Smooth muscle cell (in vitro differentiated cells): ENCODE measurements at regions not wholly inside any gene's neighbourhood (a gene's known extent, or its start where the extent isn't known, plus 50 kb on each side); places are given as distances from the start of the nearest gene placed in this dataset.

Experiments used
- DNase-seq: peaks from one replicate; lab custom pipeline; 2025; ENCODE audit not compliant: unreplicated experiment; lab: John Stamatoyannopoulos, UW
- H2AFZ ChIP-seq: fragments of 200-600 bp; sonication (generic); 2 replicates; pipeline ENCODE4 v1.6.0; 2016; ENCODE audit warnings: antibody characterized with exemption, low read depth, mild to moderate bottlenecking
- H3F3A ChIP-seq: fragments of 200-600 bp; sonication (generic); 2 replicates; pipeline ENCODE4 v1.6.0; 2017; ENCODE audit warnings: antibody characterized with exemption, low read depth
- H3K27ac ChIP-seq: fragments of 200-600 bp; sonication (generic); 2 replicates; pipeline ENCODE4 v1.5.1; 2016; ENCODE audit warnings: low read depth, mild to moderate bottlenecking
- H3K27me3 ChIP-seq: fragments of 200-600 bp; sonication (generic); 2 replicates; pipeline ENCODE4 v1.6.1; 2016; ENCODE audit warnings: low read depth, mild to moderate bottlenecking
- H3K36me3 ChIP-seq: fragments of 200-600 bp; sonication (generic); 2 replicates; pipeline ENCODE4 v1.5.1; 2016; ENCODE audit warnings: low read depth
- H3K4me1 ChIP-seq: fragments of 200-600 bp; sonication (generic); 2 replicates; pipeline ENCODE4 v1.5.1; 2016; ENCODE audit warnings: low read depth
- H3K4me2 ChIP-seq: fragments of 200-600 bp; sonication (generic); 2 replicates; pipeline ENCODE4 v1.6.0; 2016; ENCODE audit warnings: mild to moderate bottlenecking
- H3K4me3 ChIP-seq: fragments of 200-600 bp; sonication (generic); 2 replicates; pipeline ENCODE4 v1.5.1; 2016; ENCODE audit warnings: mild to moderate bottlenecking
- H3K79me2 ChIP-seq: fragments of 200-600 bp; sonication (generic); 2 replicates; pipeline ENCODE4 v1.6.0; 2016; ENCODE audit warnings: low read depth, mild to moderate bottlenecking
- H3K9ac ChIP-seq: fragments of 200-600 bp; sonication (generic); 2 replicates; pipeline ENCODE4 v1.6.0; 2016; ENCODE audit warnings: low read depth
- H3K9me3 ChIP-seq: fragments of 200-600 bp; sonication (generic); replicated peaks from 2 replicates; pipeline ENCODE4 v1.5.1; 2016; ENCODE audit warnings: low read depth
- H4K20me1 ChIP-seq: fragments of 200-600 bp; sonication (generic); 2 replicates; pipeline ENCODE4 v1.6.0; 2016; ENCODE audit warnings: low read depth
- WGBS: methylation state at CpG from one replicate; pipeline ENCODE4 v1.1.7; 2016; ENCODE audit warnings: low lambda C conversion rate; 5-methylcytosine and 5-hydroxymethylcytosine counted together
- TF ChIP-seq, protein P1 (sequence below): fragments of 200-600 bp; sonication (generic); IDR thresholded peaks from 2 replicates; pipeline ENCODE4 v1.5.1; 2017; ENCODE audit warnings: borderline replicate concordance, mild to moderate bottlenecking, antibody characterized with exemption; ENCODE audit not compliant: insufficient read depth, poor library complexity, severe bottlenecking

DNA sequence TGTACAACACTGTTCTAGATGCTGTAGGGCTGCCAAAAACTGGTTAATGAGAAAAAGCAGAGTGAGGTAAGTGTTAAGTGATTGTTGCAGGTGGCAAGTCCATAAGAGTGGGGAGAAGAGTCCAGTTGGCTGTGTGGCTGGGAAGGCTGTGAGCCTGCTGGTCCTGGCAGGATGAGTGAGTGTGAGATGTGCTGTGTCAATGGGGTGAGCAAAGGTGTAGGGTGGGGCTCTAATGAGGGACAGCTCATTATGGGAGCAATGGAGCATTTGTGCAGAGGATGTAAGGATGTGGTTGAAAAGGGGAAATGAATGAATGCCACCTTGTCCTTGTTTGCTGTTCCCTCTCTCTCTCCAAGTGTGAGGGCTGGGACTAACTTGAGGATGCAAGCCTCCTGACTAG lies 145.3 kb upstream of the ROPN1 start:
- Histone ChIP-seq H3K4me3 (no peak overlapping the region), H3K27me3 (no peaks in the 10 kb centered on the region), H3K9ac (no peak overlapping the region), H3K4me2 (no peak overlapping the region), H2AFZ (no peak overlapping the region), H3K9me3 (no peaks in the 10 kb centered on the region), H3K27ac (no peak overlapping the region), H3F3A (no peaks in the 10 kb centered on the region), H4K20me1 (peaks cover 43% of the 10 kb centered on the region), H3K4me1 (no peaks in the 10 kb centered on the region), H3K36me3 (no peaks in the 10 kb centered on the region), H3K79me2 (no peaks in the 10 kb centered on the region)
- TF ChIP-seq, protein P1, sequence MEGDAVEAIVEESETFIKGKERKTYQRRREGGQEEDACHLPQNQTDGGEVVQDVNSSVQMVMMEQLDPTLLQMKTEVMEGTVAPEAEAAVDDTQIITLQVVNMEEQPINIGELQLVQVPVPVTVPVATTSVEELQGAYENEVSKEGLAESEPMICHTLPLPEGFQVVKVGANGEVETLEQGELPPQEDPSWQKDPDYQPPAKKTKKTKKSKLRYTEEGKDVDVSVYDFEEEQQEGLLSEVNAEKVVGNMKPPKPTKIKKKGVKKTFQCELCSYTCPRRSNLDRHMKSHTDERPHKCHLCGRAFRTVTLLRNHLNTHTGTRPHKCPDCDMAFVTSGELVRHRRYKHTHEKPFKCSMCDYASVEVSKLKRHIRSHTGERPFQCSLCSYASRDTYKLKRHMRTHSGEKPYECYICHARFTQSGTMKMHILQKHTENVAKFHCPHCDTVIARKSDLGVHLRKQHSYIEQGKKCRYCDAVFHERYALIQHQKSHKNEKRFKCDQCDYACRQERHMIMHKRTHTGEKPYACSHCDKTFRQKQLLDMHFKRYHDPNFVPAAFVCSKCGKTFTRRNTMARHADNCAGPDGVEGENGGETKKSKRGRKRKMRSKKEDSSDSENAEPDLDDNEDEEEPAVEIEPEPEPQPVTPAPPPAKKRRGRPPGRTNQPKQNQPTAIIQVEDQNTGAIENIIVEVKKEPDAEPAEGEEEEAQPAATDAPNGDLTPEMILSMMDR: no peak
- DNase-seq: no peak

DNA sequence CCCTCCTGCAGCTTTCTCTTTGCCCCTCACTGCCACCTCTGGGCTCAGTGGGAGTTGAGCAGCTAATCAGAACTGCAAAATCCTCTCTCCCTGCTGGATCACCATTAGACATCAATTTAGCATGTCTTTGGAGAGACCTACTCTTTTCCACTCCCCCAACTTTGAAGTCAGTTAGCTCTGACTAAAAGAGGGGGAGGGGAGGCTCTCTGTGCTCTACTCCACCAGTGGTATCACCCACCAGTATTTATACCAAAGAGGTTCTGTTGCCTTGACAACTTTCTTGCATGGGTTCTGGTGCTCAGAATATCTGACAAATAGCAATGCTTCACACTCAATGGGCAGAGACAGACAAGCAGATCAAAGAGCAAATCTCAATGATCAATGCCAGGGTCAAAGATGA lies 146.2 kb upstream of the ROPN1 start:
- Histone ChIP-seq H3K79me2 (no peaks in the 10 kb centered on the region), H3K9ac (no peak overlapping the region), H3K4me2 (no peak overlapping the region), H2AFZ (no peak overlapping the region), H3F3A (no peaks in the 10 kb centered on the region), H3K36me3 (no peaks in the 10 kb centered on the region), H3K27ac (no peak overlapping the region), H3K4me1 (no peaks in the 10 kb centered on the region), H3K4me3 (no peak overlapping the region), H3K27me3 (no peaks in the 10 kb centered on the region), H4K20me1 (peaks cover 52% of the 10 kb centered on the region), H3K9me3 (no peaks in the 10 kb centered on the region)
- TF ChIP-seq, protein P1: no peak
- no peak for DNase-seq

DNA sequence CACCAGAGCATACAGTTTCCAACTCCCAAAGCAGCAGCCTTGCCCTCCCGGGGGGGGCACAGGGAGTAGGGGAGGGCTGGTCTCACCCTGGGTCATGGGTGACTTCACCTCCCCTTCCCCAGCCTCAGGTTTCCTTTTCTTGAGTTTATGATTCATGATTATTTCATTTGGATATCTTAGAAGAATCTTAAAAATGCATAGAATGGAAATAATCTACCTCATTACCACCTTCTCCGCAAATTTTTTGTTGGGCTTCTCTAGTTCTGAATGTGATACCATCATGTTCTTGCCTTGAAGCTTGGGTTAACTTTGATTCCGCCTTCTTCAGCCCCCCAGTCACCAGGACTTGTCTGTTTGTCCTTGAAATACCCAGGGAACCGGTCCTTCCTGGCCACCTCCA lies 148.8 kb upstream of the ROPN1 start:
- Histone ChIP-seq H3K4me1 (no peaks in the 10 kb centered on the region), H2AFZ (no peak overlapping the region), H3K4me2 (no peak overlapping the region), H3K27ac (no peak overlapping the region), H3K27me3 (no peaks in the 10 kb centered on the region), H3K36me3 (no peaks in the 10 kb centered on the region), H3K9me3 (no peaks in the 10 kb centered on the region), H3K4me3 (no peak overlapping the region), H4K20me1 (peaks cover 60% of the 10 kb centered on the region), H3F3A (no peaks in the 10 kb centered on the region), H3K79me2 (no peaks in the 10 kb centered on the region), H3K9ac (no peak overlapping the region)
- DNase-seq: no peak
- 84% methylated on average over 4 of the region's 4 CpGs for WGBS
- TF ChIP-seq, protein P1: no peak

DNA sequence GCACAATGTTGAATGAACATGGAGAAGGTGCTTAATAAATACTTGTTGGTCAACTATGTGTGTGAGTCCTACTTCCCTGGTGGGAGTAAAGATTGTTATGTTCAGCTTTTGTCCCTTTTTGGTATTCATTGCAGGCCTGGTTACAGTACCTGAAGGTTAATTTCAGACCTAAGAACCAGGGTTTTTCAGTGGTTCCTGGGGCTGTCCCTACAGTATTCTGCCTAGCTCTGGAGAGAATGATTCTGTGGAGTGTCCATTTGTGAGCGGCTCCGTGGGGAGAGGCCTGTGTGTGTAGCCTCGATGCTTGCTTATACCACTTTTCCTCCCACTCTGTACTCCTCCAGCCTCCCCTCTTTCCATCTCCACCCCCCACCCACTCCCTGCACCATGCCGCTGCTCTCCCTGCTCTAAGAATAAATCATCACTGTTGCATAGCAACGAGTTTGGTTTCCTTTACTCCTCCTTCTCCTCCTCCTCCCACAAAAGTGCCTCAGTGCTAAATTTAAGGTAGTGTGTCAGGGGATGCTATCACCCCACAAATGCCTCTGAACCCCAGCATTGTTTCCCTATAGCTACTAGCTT lies 150.6 kb upstream of the ROPN1 start:
- TF ChIP-seq, protein P1: no peak
- no peak overlapping the region for H3K4me2 ChIP-seq
- no peaks in the 10 kb centered on the region for H3K4me1 ChIP-seq

More for the DNA sequence above, 150.6 kb upstream of the ROPN1 start:
- Histone ChIP-seq H3K27me3 (no peaks in the 10 kb centered on the region), H4K20me1 (peaks cover 63% of the 10 kb centered on the region), H3K27ac (no peak overlapping the region), H3K9ac (no peak overlapping the region), H3K4me3 (no peak overlapping the region), H3K36me3 (no peaks in the 10 kb centered on the region), H3K79me2 (no peaks in the 10 kb centered on the region), H3F3A (no peaks in the 10 kb centered on the region), H3K9me3 (no peaks in the 10 kb centered on the region), H2AFZ (no peak overlapping the region)
- 48% methylated on average over 5 of the region's 5 CpGs for WGBS
- DNase-seq: no peak
